Activated CD4-positive, alpha-beta memory T cell treated with anti-CD3 and anti-CD28 coated beads, Interleukin-2, amount 10 ng/mL, durations not matched to agents 7 days and 5 days (primary cell): ENCODE measurements at regions not wholly inside any gene's neighbourhood (a gene's known extent, or its start where the extent isn't known, plus 50 kb on each side); places are given as distances from the start of the nearest gene placed in this dataset.

Source experiments
- CTCF ChIA-PET: fragments of 350-600 bp; sonication (Branson Sonifier 250); formaldehyde crosslinking; loops from one replicate; lab custom pipeline; 2021; ENCODE audit warnings: antibody characterized with exemption, inconsistent platforms; lab: Charles Lee
- POLR2A ChIA-PET: fragments of 350-600 bp; sonication (Branson Sonifier 250); formaldehyde crosslinking; loops from one replicate; lab custom pipeline; 2021; ENCODE audit warnings: antibody characterized with exemption; lab: Charles Lee
- DNase-seq: peaks from one replicate; pipeline ENCODE4 v3.0.0-alpha.2; 2020
- H3K27ac Mint-ChIP-seq: one replicate; pipeline ENCODE4 v1.8.0; 2021; ENCODE audit warnings: mild to moderate bottlenecking, mixed read lengths
- H3K27me3 Mint-ChIP-seq: one replicate; pipeline ENCODE4 v1.8.0; 2021; ENCODE audit warnings: mixed read lengths
- H3K36me3 Mint-ChIP-seq: one replicate; pipeline ENCODE4 v1.8.0; 2021; ENCODE audit warnings: low read depth, mixed read lengths
- H3K4me1 Mint-ChIP-seq: one replicate; pipeline ENCODE4 v1.8.0; 2021; ENCODE audit warnings: mixed read lengths
- H3K4me3 Mint-ChIP-seq: one replicate; pipeline ENCODE4 v1.8.0; 2021; ENCODE audit warnings: mild to moderate bottlenecking, mixed read lengths
- H3K9me3 Mint-ChIP-seq: one replicate; pipeline ENCODE4 v1.8.0; 2021; ENCODE audit warnings: mixed read lengths

DNA sequence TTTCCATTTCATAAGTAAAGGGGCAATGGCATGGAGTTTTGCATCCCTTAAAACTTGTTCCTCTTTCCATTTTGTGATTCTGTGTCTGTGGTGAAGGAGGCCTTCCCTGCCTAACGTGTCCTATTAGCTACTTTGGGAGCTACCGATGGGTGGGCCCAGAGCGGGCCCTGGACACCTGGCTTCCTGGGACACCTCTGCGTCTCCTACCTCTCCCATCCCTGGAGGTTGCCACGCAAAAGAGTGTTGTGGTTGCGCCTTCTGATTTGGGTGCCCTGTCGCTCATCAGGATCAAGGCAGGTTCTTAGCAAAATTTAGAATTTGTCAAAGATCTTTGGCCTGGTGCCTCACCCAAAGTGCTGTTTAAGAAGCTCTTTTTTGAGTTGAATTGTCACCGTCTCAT is 116.4 kb upstream of the CACNA1E start:
- ChIA-PET CTCF (no interaction called here), POLR2A (interaction anchor here (0.7 kb wide), 1 partner anchor 18 kb away, joined by 3 read pairs; no protein-coding TSS in a partner anchor)
- no peak for DNase-seq
- no peaks in the 10 kb centered on the region for H3K27me3 Mint-ChIP-seq
- no peaks in the 10 kb centered on the region for H3K9me3 Mint-ChIP-seq
- no peaks in the 10 kb centered on the region for H3K36me3 Mint-ChIP-seq
- no peak overlapping the region for H3K27ac Mint-ChIP-seq
- no peaks in the 10 kb centered on the region for H3K4me1 Mint-ChIP-seq
- H3K4me3 Mint-ChIP-seq: no peak overlapping the region

DNA sequence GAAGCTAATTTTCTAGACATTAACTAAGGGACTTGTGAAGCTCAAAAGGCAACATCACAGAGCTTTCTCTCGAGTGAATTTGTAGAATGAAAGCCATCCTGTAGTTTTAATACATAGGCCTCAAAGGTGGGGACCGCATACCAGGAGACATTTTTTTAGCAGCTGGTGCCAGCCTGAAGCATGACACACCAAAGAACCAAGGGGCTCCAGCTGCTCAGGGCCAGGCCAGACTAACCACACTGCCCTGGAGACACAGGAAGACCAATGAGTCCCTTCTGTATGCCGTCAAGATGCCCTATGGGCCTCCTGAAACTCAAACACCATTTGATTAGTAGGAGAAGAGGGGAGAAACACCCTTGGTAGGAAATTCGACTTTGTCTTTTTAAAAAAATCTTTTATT is 113.9 kb upstream of the CACNA1E start:
- H3K4me1 Mint-ChIP-seq: no peaks in the 10 kb centered on the region
- no peak for DNase-seq
- peaks cover 5% of the 10 kb centered on the region for H3K9me3 Mint-ChIP-seq
- H3K36me3 Mint-ChIP-seq: no peaks in the 10 kb centered on the region
- peaks cover 2% of the 10 kb centered on the region for H3K27me3 Mint-ChIP-seq
- CTCF ChIA-PET: no interaction called here
- no peak overlapping the region for H3K27ac Mint-ChIP-seq
- H3K4me3 Mint-ChIP-seq: no peak overlapping the region
- POLR2A ChIA-PET: no interaction called here

DNA sequence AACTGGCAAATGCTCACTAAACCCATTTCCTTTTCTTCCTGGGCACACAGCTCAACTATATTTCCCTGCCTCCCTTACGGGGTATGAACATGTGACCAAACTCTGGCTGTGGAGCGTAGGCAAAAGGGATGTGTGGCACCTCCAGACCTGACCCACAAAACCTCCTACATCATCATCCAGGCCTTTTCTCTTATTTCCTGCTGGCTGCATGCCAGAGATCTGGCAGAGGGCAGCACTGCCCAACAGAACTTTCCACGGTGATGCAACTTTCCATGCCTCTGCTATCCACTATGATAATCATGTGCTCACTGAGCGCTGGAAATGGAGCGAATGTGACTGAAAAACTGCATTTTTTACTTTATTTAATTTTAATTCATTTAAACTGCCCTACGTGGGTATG is 99.6 kb upstream of the CACNA1E start:
- ChIA-PET CTCF (no interaction called here), POLR2A (no interaction called here)
- Mint-ChIP-seq H3K4me1 (no peaks in the 10 kb centered on the region), H3K27me3 (peaks cover 5% of the 10 kb centered on the region), H3K9me3 (no peaks in the 10 kb centered on the region), H3K27ac (no peak overlapping the region), H3K36me3 (no peaks in the 10 kb centered on the region), H3K4me3 (no peak overlapping the region)
- DNase-seq: no peak

DNA sequence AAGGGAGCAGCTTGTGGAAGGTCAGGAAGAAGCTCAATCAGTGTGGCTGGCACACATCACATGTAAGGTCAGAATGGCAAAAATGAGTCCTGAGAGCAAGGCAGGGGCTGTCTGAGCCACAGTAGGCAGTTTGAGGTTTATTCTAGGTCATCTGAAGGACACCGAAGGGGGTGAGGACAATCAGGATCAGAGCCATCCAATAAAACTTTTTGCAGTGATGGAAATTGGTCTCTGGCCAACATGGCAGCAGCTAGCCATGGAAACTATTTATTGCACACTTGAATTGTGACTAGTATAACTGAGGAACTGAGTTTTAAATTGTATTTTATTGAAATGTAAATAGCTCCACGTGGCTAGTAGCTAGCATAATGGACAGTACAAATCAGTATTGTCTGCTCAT is 97.0 kb upstream of the CACNA1E start:
- ChIA-PET CTCF (interaction anchor here (0.5 kb wide), 1 partner anchor 191 kb away, joined by 3 read pairs; no protein-coding TSS in a partner anchor), POLR2A (interaction anchor here (0.9 to 1.2 kb wide), 2 partner anchors 10 to 13 kb away, joined by 3 to 4 read pairs; no protein-coding TSS in a partner anchor)
- no peak overlapping the region for H3K4me3 Mint-ChIP-seq
- peaks cover 5% of the 10 kb centered on the region for H3K27me3 Mint-ChIP-seq
- DNase-seq: no peak
- H3K4me1 Mint-ChIP-seq: no peaks in the 10 kb centered on the region
- H3K9me3 Mint-ChIP-seq: no peaks in the 10 kb centered on the region
- H3K36me3 Mint-ChIP-seq: no peaks in the 10 kb centered on the region
- no peak overlapping the region for H3K27ac Mint-ChIP-seq

DNA sequence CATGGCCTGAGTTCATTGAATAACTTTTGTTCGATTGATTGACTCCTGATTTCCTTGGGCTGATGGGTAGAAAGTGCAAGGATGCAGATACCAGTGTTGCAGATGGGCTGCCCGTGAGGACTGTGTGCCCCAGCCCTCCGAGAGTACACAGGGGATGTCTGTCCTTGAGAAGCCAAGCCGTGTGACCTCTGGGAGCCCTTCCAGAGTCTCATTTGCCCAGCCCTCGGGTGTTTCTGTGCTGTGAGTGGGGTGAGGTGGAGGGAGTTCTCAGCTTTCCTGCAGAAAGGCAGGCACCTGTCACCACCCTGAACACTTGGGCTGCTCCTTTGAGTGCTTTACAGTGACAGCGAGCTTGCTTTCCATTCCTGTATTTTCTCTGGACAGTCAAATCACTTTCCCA is 96.4 kb upstream of the CACNA1E start:
- no peaks in the 10 kb centered on the region for H3K36me3 Mint-ChIP-seq
- no peak overlapping the region for H3K4me3 Mint-ChIP-seq
- ChIA-PET CTCF (interaction anchor here (1.3 kb wide), 1 partner anchor 197 kb away, joined by 3 read pairs; no protein-coding TSS in a partner anchor), POLR2A (interaction anchor here (0.9 to 1.2 kb wide), 2 partner anchors 9 to 12 kb away, joined by 3 to 4 read pairs; no protein-coding TSS in a partner anchor)
- H3K27me3 Mint-ChIP-seq: peaks cover 5% of the 10 kb centered on the region
- no peak for DNase-seq
- no peak overlapping the region for H3K27ac Mint-ChIP-seq
- H3K9me3 Mint-ChIP-seq: no peaks in the 10 kb centered on the region
- H3K4me1 Mint-ChIP-seq: no peaks in the 10 kb centered on the region

DNA sequence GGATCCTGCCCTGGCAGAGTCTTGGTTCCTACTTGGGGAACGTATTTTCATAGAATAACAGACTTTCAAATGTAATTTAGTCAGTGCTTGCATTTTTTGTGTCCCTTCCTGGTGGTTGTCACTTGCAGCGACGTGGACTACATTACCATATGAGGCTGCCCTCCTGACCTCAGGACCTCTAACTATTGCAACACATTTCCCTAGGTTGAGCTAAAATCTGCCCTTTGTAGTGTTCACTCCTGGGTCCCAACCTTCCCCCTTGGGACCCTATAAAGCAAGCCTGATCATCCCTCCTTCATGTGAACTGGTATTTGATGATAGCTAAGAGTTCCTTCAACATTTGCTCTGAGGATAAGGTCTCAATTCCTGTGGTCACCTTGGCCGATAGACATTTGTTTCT is 95.6 kb upstream of the CACNA1E start:
- Mint-ChIP-seq H3K36me3 (no peaks in the 10 kb centered on the region), H3K27ac (no peak overlapping the region), H3K27me3 (peaks cover 5% of the 10 kb centered on the region), H3K9me3 (no peaks in the 10 kb centered on the region), H3K4me1 (peaks cover 6% of the 10 kb centered on the region), H3K4me3 (no peak overlapping the region)
- no peak for DNase-seq
- ChIA-PET CTCF (interaction anchor here (1.3 kb wide), 1 partner anchor 198 kb away, joined by 3 read pairs; no protein-coding TSS in a partner anchor), POLR2A (interaction anchor here (1.2 kb wide), 1 partner anchor 8 kb away, joined by 4 read pairs; no protein-coding TSS in a partner anchor)

DNA sequence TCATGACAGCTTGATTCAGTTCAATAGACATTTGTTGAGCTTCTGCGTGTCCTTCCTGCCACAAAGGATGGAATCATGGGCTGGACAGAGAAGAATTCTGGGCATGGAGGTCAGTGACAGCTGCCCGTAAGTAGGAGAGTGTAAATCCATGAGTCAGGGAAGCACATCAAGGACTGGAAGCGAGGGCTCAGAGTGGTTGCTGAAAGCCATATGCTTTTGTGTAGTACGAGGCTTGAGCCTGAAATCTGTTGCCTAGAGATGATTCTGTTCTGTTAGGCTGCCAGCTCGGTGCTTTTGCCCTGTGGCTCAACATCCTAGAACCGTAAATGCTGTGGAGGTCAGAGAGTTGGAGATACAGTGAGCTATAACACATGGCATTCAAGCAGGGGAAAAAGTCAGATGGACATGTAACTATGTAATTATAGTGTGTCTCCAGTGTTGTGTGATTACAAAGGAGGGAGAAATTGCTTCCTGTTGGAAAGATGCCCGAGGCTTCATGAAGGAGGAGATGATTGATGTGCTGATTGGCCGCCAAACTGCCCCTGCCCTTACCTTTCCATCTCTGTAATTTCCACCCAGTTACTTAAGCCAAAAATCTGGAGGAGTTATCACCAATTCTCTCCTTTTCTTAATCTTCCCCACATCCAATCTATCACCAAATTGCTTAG is 92.8 kb upstream of the CACNA1E start:
- H3K4me1 Mint-ChIP-seq: peaks cover 14% of the 10 kb centered on the region
- peaks cover 2% of the 10 kb centered on the region for H3K27me3 Mint-ChIP-seq
- no peak overlapping the region for H3K4me3 Mint-ChIP-seq
- ChIA-PET POLR2A (no interaction called here), CTCF (interaction anchor here (2.7 kb wide), 1 partner anchor 34 kb away, joined by 11 read pairs; no protein-coding TSS in a partner anchor)
- no peaks in the 10 kb centered on the region for H3K36me3 Mint-ChIP-seq
- H3K9me3 Mint-ChIP-seq: no peaks in the 10 kb centered on the region
- DNase-seq: no peak
- H3K27ac Mint-ChIP-seq: no peak overlapping the region

DNA sequence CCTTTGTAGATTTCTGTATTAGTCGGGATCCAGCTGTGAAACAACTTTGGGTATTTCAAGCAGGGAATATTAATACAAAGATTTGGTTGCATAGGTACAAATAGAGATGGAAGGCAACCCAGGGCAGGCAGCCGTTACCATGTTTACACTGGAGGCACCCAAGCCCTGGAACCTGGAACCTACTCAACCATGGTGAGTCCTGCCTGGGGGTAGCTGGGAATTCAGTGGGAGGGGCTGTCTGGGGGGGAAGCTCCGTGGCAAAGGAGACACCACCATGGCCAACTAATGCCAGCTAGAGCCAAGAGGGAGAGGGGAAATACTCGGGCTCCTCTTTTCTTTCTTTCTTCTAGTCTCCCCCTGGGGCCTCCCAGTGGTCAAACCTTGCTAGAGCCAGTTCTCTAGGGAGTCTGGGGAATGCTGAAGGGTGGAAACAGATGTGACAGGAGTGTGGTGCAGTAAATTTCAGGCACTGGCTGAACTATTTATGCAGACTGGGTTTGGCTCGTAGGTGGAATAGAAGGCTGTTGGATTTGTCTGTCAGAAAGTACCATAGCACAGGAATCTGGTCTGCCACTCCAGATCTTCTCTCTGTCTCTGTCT is 91.9 kb upstream of the CACNA1E start:
- DNase-seq: no peak
- Mint-ChIP-seq H3K4me3 (no peak overlapping the region), H3K27me3 (peaks cover 2% of the 10 kb centered on the region), H3K4me1 (peaks cover 14% of the 10 kb centered on the region), H3K36me3 (no peaks in the 10 kb centered on the region), H3K9me3 (no peaks in the 10 kb centered on the region), H3K27ac (no peak overlapping the region)
- POLR2A ChIA-PET: no interaction called here
- CTCF ChIA-PET: no interaction called here

DNA sequence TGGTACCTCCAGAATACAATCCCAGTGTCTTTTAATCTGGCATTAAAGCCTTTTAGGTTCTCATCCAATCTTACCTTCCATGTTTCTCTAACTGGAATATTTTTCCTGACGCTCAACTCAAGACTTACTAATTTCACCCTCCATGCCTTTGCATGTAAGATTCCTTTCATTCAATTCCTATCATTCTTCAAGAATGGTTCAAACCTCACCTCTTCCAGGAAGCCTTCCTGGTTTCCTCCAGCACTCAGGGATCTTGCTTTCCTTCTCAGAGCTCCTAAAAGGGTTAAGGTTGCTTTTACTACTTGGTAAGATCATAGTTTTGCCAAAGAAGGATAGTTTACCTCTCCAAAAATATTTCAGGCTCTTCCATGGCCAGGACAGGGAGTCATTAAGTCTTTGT is 91.2 kb upstream of the CACNA1E start:
- Mint-ChIP-seq H3K4me3 (no peak overlapping the region), H3K4me1 (peaks cover 14% of the 10 kb centered on the region), H3K36me3 (no peaks in the 10 kb centered on the region), H3K27me3 (peaks cover 2% of the 10 kb centered on the region), H3K27ac (no peak overlapping the region), H3K9me3 (no peaks in the 10 kb centered on the region)
- POLR2A ChIA-PET: no interaction called here
- CTCF ChIA-PET: no interaction called here
- no peak for DNase-seq

DNA sequence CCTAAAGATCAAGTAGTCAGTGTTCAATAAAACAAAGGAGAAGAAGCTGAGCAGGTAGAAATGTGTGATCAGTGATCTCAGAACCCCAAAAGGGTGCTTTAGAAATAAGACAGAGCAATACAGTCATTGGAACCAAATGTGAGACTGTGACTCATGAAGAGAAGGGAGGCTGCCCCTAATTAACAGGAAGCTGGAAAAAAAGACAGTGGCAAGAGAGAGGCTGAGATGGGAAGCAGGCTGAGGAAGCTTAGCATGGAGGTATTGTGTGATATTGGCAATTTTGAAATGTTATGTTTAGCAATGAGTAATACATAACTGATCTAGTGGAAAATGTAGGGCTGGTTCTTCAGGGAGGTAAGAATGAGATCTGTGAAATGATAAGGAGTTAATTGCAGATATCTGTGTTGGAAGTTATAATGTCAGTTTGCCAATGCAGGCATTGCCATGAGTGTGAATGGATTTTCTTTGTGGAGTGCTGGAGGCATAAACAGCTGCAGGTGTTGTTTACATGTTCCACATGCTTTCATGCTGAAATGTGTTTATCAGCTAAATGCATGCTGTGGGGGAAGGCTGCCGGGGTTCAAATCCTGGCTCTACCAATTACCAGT is 90.6 kb upstream of the CACNA1E start:
- CTCF ChIA-PET: no interaction called here
- Mint-ChIP-seq H3K4me3 (no peak overlapping the region), H3K4me1 (peaks cover 18% of the 10 kb centered on the region)

DNA sequence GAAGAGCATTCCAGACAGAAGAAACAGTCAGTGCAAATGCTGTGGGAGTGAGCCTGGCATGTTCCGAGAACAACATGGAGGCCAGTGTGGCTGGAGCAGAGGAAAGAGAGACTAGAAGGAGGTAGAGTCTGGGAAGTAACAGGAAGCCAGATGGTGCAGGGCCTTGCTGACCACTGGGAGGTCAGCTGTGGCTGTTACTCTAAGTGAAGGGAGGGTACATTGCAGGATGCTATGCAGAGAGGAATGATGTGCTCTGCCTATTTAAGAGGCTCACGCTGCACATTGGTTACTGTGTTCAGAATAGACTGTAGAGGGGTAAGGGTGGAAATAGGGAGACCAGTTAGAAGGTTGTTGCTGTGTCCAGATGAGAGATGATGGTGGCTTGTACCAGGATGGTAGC is 88.6 kb upstream of the CACNA1E start:
- ChIA-PET POLR2A (no interaction called here), CTCF (interaction anchor here (1.2 to 1.6 kb wide), 2 partner anchors 10 to 206 kb away, joined by 4 read pairs; no protein-coding TSS in a partner anchor)
- Mint-ChIP-seq H3K9me3 (no peaks in the 10 kb centered on the region), H3K27me3 (peaks cover under 1% of the 10 kb centered on the region), H3K36me3 (no peaks in the 10 kb centered on the region), H3K4me3 (no peak overlapping the region), H3K4me1 (peaks cover 35% of the 10 kb centered on the region), H3K27ac (no peak overlapping the region)
- no peak for DNase-seq

More for the DNA sequence above, 90.6 kb upstream of the CACNA1E start:
- Mint-ChIP-seq H3K27me3 (peaks cover 2% of the 10 kb centered on the region), H3K27ac (no peak overlapping the region), H3K36me3 (no peaks in the 10 kb centered on the region), H3K9me3 (no peaks in the 10 kb centered on the region)
- no peak for DNase-seq
- POLR2A ChIA-PET: no interaction called here

DNA sequence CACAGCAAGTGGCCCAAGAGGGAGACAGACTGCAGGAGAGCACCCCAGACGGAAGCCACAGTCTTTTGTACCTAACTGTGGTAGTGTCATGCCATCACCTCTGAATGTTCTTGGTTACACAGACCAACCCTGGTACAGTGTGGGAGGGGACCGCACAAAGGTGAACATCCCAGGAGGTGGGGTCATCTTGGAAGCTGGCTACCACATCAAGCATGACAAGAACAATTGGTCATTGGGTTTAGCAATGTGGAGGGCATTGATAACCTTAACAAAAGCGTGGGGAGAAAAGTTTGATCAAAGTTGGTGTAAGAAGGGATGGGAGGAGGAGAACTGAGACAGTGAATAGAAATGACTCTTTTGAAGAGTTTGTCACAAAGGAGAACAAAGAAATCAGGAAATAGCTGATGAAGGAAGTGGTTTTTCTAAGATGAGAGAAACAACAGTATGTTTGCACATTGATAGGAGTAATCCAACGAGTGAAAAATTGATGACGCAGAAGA is 87.1 kb upstream of the CACNA1E start:
- peak; percentile 54 for DNase-seq
- ChIA-PET CTCF (interaction anchor here (1.6 to 3.5 kb wide), 3 partner anchors 8 to 207 kb away, joined by 4 to 10 read pairs (median 9); no protein-coding TSS in a partner anchor), POLR2A (interaction anchor here (1.4 to 1.7 kb wide), 3 partner anchors 9 to 895 kb away, joined by 3 to 5 read pairs (median 4); partner anchors contain the start of gene ACBD6)
- no peaks in the 10 kb centered on the region for H3K9me3 Mint-ChIP-seq
- H3K27ac Mint-ChIP-seq: no peak overlapping the region
- no peaks in the 10 kb centered on the region for H3K36me3 Mint-ChIP-seq
- H3K27me3 Mint-ChIP-seq: no peaks in the 10 kb centered on the region
- H3K4me3 Mint-ChIP-seq: no peak overlapping the region
- H3K4me1 Mint-ChIP-seq: peaks cover 42% of the 10 kb centered on the region

DNA sequence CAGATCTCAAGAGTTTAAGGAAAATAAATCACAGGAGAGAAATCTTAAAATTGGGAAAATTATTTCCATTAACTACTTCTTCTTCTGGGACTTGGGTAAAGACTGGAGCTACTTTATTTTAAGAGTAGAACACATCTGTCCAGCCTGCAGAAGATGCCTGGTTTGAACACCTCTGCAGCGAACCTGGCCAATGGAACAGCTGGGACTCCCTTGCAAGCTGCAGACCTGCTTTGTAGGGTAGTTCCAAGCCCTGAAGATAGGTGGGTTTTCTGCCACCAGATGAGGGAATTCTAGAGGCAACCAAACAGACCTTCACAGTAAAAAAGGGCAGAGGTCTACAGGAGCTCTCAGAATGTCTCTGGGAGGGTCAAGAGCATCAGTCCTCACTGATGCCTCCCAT is 86.5 kb upstream of the CACNA1E start:
- no peaks in the 10 kb centered on the region for H3K36me3 Mint-ChIP-seq
- no peaks in the 10 kb centered on the region for H3K9me3 Mint-ChIP-seq
- no peak for DNase-seq
- ChIA-PET CTCF (interaction anchor here (2.0 to 3.5 kb wide), 2 partner anchors 28 to 207 kb away, joined by 9 to 10 read pairs; no protein-coding TSS in a partner anchor), POLR2A (interaction anchor here (1.4 to 1.7 kb wide), 3 partner anchors 10 to 895 kb away, joined by 3 to 5 read pairs (median 4); partner anchors contain the start of gene ACBD6)
- no peak overlapping the region for H3K27ac Mint-ChIP-seq
- H3K4me1 Mint-ChIP-seq: peaks cover 43% of the 10 kb centered on the region
- no peak overlapping the region for H3K4me3 Mint-ChIP-seq
- no peaks in the 10 kb centered on the region for H3K27me3 Mint-ChIP-seq
